HepG2 (cell line): ENCODE measurements at regions not wholly inside any gene's neighbourhood (a gene's known extent, or its start where the extent isn't known, plus 50 kb on each side); places are given as distances from the start of the nearest gene placed in this dataset.

Experiments
- ATAC-seq: fragments of 200-7000 bp; cut with Tn5 transposase; 3 replicates; pipeline ENCODE4 v1.9.1; 2020; ENCODE audit warnings: mild to moderate bottlenecking, moderate library complexity
- BruUV-seq: library from RNA; stranded (reverse); fragments of 400-500 nt; replicated peaks from 2 replicates; lab custom pipeline; 2021; lab: Mats Ljungman, UMichigan
- CTCF ChIA-PET: fragments of 300-600 bp; formaldehyde crosslinking; extraction: SDS; loops from one replicate; lab custom pipeline; 2021; ENCODE audit warnings: low total read pairs, inconsistent platforms, low intra/inter-chr PET ratio; lab: Yijun Ruan, JAX
- POLR2A ChIA-PET: fragments of 350-600 bp; sonication (Branson Sonifier 250); formaldehyde crosslinking; loops from one replicate; lab custom pipeline; 2020; ENCODE audit warnings: antibody characterized with exemption, inconsistent platforms; lab: Yijun Ruan, JAX
- DNase-seq: peaks from one replicate; pipeline ENCODE4 v3.0.0-alpha.2; 2015; ENCODE audit warnings: low spot score
- FAIRE-seq: peaks from 3 replicates; lab custom pipeline; 2011; peaks lifted over from hg19 to GRCh38; lab: Jason Lieb, UNC
- H2AFZ ChIP-seq: one replicate; pipeline ENCODE4 v1.6.1; 2011; ENCODE audit warnings: low read length, inconsistent platforms
- H3K27ac ChIP-seq: fragments of 300-600 bp; 3 replicates; pipeline ENCODE4 v1.8.0; 2011; ENCODE audit warnings: mixed run types, mild to moderate bottlenecking, mixed read lengths, low read length, inconsistent platforms; ENCODE audit not compliant: insufficient read depth; ENCODE audit errors: extremely low read length
- H3K27me3 ChIP-seq, 2 experiments: fragments of 200-600 bp in 1 of 2; 2 replicates in 1 of 2; 3 replicates in 1 of 2; pipeline versions ENCODE4 v1.6.0 to v1.8.0; 2011; ENCODE audit warnings: low read length in 2 of 2, mild to moderate bottlenecking in 2 of 2, moderate library complexity in 2 of 2, inconsistent platforms in 1 of 2; ENCODE audit not compliant: insufficient read depth in 2 of 2, control insufficient read depth in 1 of 2
- H3K36me3 ChIP-seq, 2 experiments: fragments of 200-600 bp in 1 of 2; replicated peaks in 1 of 2; 2 replicates in 1 of 2; 3 replicates in 1 of 2; pipeline versions ENCODE4 v1.5.1 to v1.8.0; 2011; ENCODE audit warnings: low read length in 2 of 2, inconsistent platforms in 1 of 2; ENCODE audit not compliant: insufficient read depth in 2 of 2, control insufficient read depth in 1 of 2
- H3K4me1 ChIP-seq: 2 replicates; pipeline ENCODE4 v1.5.1; 2012; ENCODE audit warnings: low read length, inconsistent platforms; ENCODE audit not compliant: insufficient read depth
- H3K4me2 ChIP-seq: 2 replicates; pipeline ENCODE4 v1.6.0; 2011; ENCODE audit warnings: low read depth, low read length, inconsistent platforms
- H3K4me3 ChIP-seq, 3 experiments: fragments of 200-600 bp in 1 of 3; sonication (generic), shearing (Covaris generic) in 1 of 3; replicated peaks in 1 of 3; 2 replicates each; pipeline ENCODE4 v1.5.1; 2011 to 2016; ENCODE audit warnings: low read length in 3 of 3, inconsistent platforms in 2 of 3, low read depth in 2 of 3, mild to moderate bottlenecking in 2 of 3, control low read depth in 1 of 3, mixed read lengths in 1 of 3; ENCODE audit not compliant: insufficient read depth in 1 of 3
- H3K79me2 ChIP-seq: one replicate; pipeline ENCODE4 v1.6.1; 2011; ENCODE audit warnings: low read length, inconsistent platforms; ENCODE audit not compliant: insufficient read depth
- H3K9ac ChIP-seq: 2 replicates; pipeline ENCODE4 v1.6.0; 2011; ENCODE audit warnings: mild to moderate bottlenecking, low read depth, low read length, inconsistent platforms; ENCODE audit not compliant: insufficient read depth
- H3K9me3 ChIP-seq: 2 replicates; pipeline ENCODE4 v1.5.1; 2012; ENCODE audit warnings: mild to moderate bottlenecking, low read length
- H4K20me1 ChIP-seq: 2 replicates; pipeline ENCODE4 v1.6.0; 2011; ENCODE audit warnings: inconsistent platforms, mild to moderate bottlenecking, low read length, moderate library complexity; ENCODE audit not compliant: insufficient read depth
- ARNT2 ChIP-seq: sonication (generic); formaldehyde crosslinking; IDR thresholded peaks from 2 replicates; pipeline ENCODE4 v1.8.0; 2022; ENCODE audit warnings: mild to moderate bottlenecking, low read depth, missing genetic modification reagents, moderate library complexity
- BRCA1 ChIP-seq: sonication (generic); formaldehyde crosslinking; IDR thresholded peaks from 2 replicates; pipeline ENCODE4 v1.4.0; 2020; ENCODE audit warnings: missing genetic modification reagents
- GLMP ChIP-seq: sonication (generic); formaldehyde crosslinking; IDR thresholded peaks from 2 replicates; pipeline ENCODE4 v1.9.0; 2021; ENCODE audit warnings: missing genetic modification reagents, mild to moderate bottlenecking, borderline replicate concordance
- MXI1 ChIP-seq: IDR thresholded peaks from 3 replicates; pipeline ENCODE4 v1.6.1; 2012; ENCODE audit warnings: low read depth, low read length, inconsistent platforms, borderline replicate concordance
- PREB ChIP-seq: sonication (generic); formaldehyde crosslinking; IDR thresholded peaks from 2 replicates; pipeline ENCODE4 v1.4.0; 2020; ENCODE audit warnings: missing genetic modification reagents
- SMAD3 ChIP-seq: sonication (generic); formaldehyde crosslinking; IDR thresholded peaks from 2 replicates; pipeline ENCODE4 v1.4.0; 2020; ENCODE audit warnings: missing genetic modification reagents
- SMC3 ChIP-seq: IDR thresholded peaks from 2 replicates; pipeline ENCODE4 v1.6.1; 2011; ENCODE audit warnings: low read length, improper control_type of control experiment
- STAG1 ChIP-seq: sonication (generic); formaldehyde crosslinking; IDR thresholded peaks from 2 replicates; pipeline ENCODE4 v1.4.0; 2020; ENCODE audit warnings: missing genetic modification reagents
- TAF1 ChIP-seq: sonication (generic); formaldehyde crosslinking; IDR thresholded peaks from 2 replicates; pipeline ENCODE4 v1.4.0; 2020; ENCODE audit warnings: missing genetic modification reagents
- YEATS4 ChIP-seq: sonication (generic); formaldehyde crosslinking; IDR thresholded peaks from 2 replicates; pipeline ENCODE4 v1.4.0; 2020; ENCODE audit warnings: missing genetic modification reagents, borderline replicate concordance
- ZFP91 ChIP-seq: sonication (generic); formaldehyde crosslinking; IDR thresholded peaks from 2 replicates; pipeline ENCODE4 v1.9.0; 2022; ENCODE audit warnings: missing genetic modification reagents, mild to moderate bottlenecking, borderline replicate concordance
- ZNF101 ChIP-seq: sonication (generic); formaldehyde crosslinking; IDR thresholded peaks from 2 replicates; pipeline ENCODE4 v1.4.0; 2020; ENCODE audit warnings: mild to moderate bottlenecking, low read depth, missing genetic modification reagents, borderline replicate concordance
- ZNF597 ChIP-seq: sonication (generic); formaldehyde crosslinking; IDR thresholded peaks from 2 replicates; pipeline ENCODE4 v1.5.0; 2020; ENCODE audit warnings: missing genetic modification reagents
- ZNF687 ChIP-seq: sonication (generic); formaldehyde crosslinking; IDR thresholded peaks from 2 replicates; pipeline ENCODE4 v1.5.1; 2020; ENCODE audit warnings: mild to moderate bottlenecking, missing genetic modification reagents, moderate library complexity
- whole genome bisulfite sequencing: methylation state at CpG from one replicate; pipeline ENCODE4 v1.1.6; 2017; ENCODE audit warnings: low lambda C conversion rate; 5-methylcytosine and 5-hydroxymethylcytosine counted together
- in situ Hi-C: cut with HindIII; loops from 2 replicates; pipeline ENCODE4 v1.10.0; 2017; ENCODE audit warnings: low pct_unique_long_range_greater_than_20kb; ENCODE audit not compliant: extremely low pct_ligation_motif_present
- intact Hi-C: fragments of 100-400 bp; cut with micrococcal nuclease; formaldehyde crosslinking; loops from one replicate; pipeline ENCODE4 v1.10.0; 2022; ENCODE audit not compliant: unreplicated experiment

- WGBS = 80% methylated on average over 6 of the region's 6 CpGs
- H2AFZ ChIP-seq = no peak overlapping the region
- no peak for FAIRE-seq
- TF ChIP-seq STAG1 (peak; percentile 93), ZNF101 (no peak), ZNF687 (no peak), PREB (CRISPR knock-in tag) (no peak), YEATS4 (CRISPR knock-in tag) (no peak), SMAD3 (CRISPR knock-in tag) (0 out of 2 replicates have a peak, but pooled peaks have one; percentile 28), GLMP (CRISPR knock-in tag) (no peak), BRCA1 (CRISPR knock-in tag) (no peak), SMC3 (peak; percentile 92), MXI1 (no peak), TAF1 (CRISPR knock-in tag) (no peak), ZFP91 (CRISPR knock-in tag) (no peak), ZNF597 (CRISPR knock-in tag) (no peak), ARNT2 (no peak)
These were observed 66.4 kb upstream of the AGTR1 start for GRCh38 chr3:148631124-148631903.

More at GRCh38 chr3:148631124-148631903, 66.4 kb upstream of the AGTR1 start:
- POLR2A ChIA-PET = interaction anchor here (1.0 to 1.9 kb wide), 2 partner anchors 29 to 31 kb away, joined by 5 to 6 read pairs; no protein-coding TSS in a partner anchor
- Histone ChIP-seq H3K4me3 (no peak overlapping the region), H3K4me2 (no peak overlapping the region), H3K9ac (no peak overlapping the region), H3K36me3 (no peaks in the 10 kb centered on the region), H3K9me3 (peaks cover 18% of the 10 kb centered on the region; the same call in 1 of the 2 replicates), H3K27me3 (no peaks in the 10 kb centered on the region), H3K79me2 (no peaks in the 10 kb centered on the region), H4K20me1 (no peaks in the 10 kb centered on the region), H3K27ac (peak overlapping the region; percentile 35), H3K4me1 (peaks cover 11% of the 10 kb centered on the region)
- ATAC-seq (peak; percentile 91), DNase-seq (peak; percentile 61)
- BruUV-seq = no TSS peak
- intact Hi-C loops = loop anchor here (1.0 to 5.0 kb wide), 4 partner anchors 29 to 322 kb away; no protein-coding TSS in a partner anchor
- in situ Hi-C loops = loop anchor here (5.0 kb wide), 1 partner anchor 249 kb away; no protein-coding TSS in a partner anchor
- CTCF ChIA-PET = interaction anchor here (1.7 to 2.7 kb wide), 2 partner anchors 252 to 322 kb away, joined by 6 to 22 read pairs; no protein-coding TSS in a partner anchor
